GM12873 (cell line): ENCODE measurements at regions not wholly inside any gene's neighbourhood (a gene's known extent, or its start where the extent isn't known, plus 50 kb on each side); places are given as distances from the start of the nearest gene placed in this dataset.

ENCODE experiments used
- TF ChIP-seq, protein P1 (sequence below): IDR thresholded peaks from 2 replicates; pipeline ENCODE4 v1.5.1; 2012; ENCODE audit warnings: low read depth, mild to moderate bottlenecking, moderate library complexity, low read length, control low read depth; ENCODE audit not compliant: insufficient read depth; ENCODE audit errors: missing control alignments

DNA sequence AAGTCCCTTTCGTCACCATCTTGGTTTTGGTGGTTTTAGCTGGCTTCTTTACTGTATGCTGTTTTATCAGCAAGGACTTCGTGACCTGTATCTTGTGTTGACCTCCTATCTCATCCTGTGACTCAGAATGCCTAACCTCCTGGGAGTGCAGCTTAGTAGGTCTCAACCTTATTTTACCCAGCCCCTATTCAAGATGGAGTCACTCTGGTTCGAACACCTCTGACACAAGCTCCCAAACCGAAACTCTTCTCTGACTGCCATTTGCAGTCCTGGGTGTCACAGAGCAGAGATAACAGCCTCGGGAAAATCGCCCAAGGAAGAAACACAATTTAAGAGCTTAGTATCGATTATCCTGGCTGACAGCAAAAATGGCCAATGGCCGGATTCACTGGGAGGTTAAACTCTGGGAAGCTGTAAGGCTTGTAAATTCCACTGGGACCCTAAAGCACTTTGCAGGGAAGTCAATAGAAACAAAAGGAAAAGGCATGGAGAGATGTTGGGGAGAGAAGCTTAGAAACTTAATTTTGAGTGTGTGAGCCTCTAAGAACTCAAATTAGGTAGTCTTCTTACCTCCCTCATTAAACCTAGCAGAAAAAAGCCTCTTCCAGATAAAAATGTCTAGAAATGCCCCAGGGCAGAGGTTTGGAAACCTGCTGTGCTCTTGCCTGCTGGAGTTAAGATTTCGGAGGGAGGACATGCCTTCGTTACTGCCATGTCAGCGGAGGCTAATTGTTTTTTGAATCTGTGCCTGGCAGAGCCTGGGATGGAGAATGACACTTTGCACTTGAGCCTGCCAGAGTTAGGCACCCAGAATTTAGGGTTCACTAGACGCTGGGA is 56.5 kb upstream of the RPH3A start:
- TF ChIP-seq, protein P1, sequence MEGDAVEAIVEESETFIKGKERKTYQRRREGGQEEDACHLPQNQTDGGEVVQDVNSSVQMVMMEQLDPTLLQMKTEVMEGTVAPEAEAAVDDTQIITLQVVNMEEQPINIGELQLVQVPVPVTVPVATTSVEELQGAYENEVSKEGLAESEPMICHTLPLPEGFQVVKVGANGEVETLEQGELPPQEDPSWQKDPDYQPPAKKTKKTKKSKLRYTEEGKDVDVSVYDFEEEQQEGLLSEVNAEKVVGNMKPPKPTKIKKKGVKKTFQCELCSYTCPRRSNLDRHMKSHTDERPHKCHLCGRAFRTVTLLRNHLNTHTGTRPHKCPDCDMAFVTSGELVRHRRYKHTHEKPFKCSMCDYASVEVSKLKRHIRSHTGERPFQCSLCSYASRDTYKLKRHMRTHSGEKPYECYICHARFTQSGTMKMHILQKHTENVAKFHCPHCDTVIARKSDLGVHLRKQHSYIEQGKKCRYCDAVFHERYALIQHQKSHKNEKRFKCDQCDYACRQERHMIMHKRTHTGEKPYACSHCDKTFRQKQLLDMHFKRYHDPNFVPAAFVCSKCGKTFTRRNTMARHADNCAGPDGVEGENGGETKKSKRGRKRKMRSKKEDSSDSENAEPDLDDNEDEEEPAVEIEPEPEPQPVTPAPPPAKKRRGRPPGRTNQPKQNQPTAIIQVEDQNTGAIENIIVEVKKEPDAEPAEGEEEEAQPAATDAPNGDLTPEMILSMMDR: no peak

GRCh38 chr12:112738531-112738930 is 53.0 kb upstream of the RPH3A start:
- TF ChIP-seq, protein P1: no peak

GRCh38 chr12:112740387-112740934 is 51.1 kb upstream of the RPH3A start:
- TF ChIP-seq, protein P1: no peak

DNA sequence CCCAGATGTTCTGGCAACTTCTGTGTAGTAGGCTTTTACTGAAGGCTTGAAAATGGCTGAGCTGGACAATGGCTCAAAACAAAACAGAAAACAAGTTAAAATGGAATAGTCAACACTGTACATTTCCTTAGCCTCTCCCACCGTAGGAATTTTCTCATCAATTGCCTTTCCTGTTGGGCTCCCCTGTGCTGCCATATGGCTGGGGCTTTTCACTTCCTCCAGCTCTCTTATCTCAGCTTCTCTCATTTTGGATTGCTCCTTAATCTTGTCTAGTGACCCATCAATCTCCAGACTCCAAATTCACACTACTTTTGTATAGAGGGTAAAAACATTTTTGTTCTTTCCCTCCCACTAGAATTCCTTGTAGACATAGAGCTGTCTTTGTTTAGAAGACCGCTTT is 50.4 kb upstream of the RPH3A start:
- TF ChIP-seq, protein P1: no peak
